ENCODE measurements at regions not wholly inside any gene's neighbourhood (a gene's known extent, or its start where the extent isn't known, plus 50 kb on each side); places are given as distances from the start of the nearest gene placed in this dataset.
"Not testable (repeated sequence)": the region's sequence is repeated elsewhere in the genome, so short reads cannot be mapped to it uniquely, and the experiment has no call there.

GRCh38 chr4:57342411-57342810 is 232.2 kb upstream of the IGFBP7 start:
- no peaks in the 10 kb centered on the region for H3K27me3 Mint-ChIP-seq
- H3K9me3 Mint-ChIP-seq, result no peaks in the 10 kb centered on the region
- H3K36me3 Mint-ChIP-seq (ENCODE audit: low read depth), result no peaks in the 10 kb centered on the region
- no peaks in the 10 kb centered on the region for H3K4me1 Mint-ChIP-seq (ENCODE audit: low read depth)
- no peak overlapping the region for H3K27ac Mint-ChIP-seq
- no peak overlapping the region for H3K4me3 Mint-ChIP-seq

GRCh38 chr4:57338861-57339260 is 228.7 kb upstream of the IGFBP7 start:
- not testable (repeated sequence) for H3K4me1 Mint-ChIP-seq (ENCODE audit: low read depth); H3K27me3 Mint-ChIP-seq; H3K4me3 Mint-ChIP-seq; H3K36me3 Mint-ChIP-seq (ENCODE audit: low read depth); H3K27ac Mint-ChIP-seq; H3K9me3 Mint-ChIP-seq

GRCh38 chr4:57333684-57334083 is 223.5 kb upstream of the IGFBP7 start:
- Mint-ChIP-seq H3K9me3 (no peaks in the 10 kb centered on the region), H3K27me3 (no peaks in the 10 kb centered on the region), H3K4me1 (ENCODE audit: low read depth) (no peaks in the 10 kb centered on the region), H3K36me3 (ENCODE audit: low read depth) (no peaks in the 10 kb centered on the region), H3K4me3 (no peak overlapping the region), H3K27ac (no peak overlapping the region)

GRCh38 chr4:57331959-57332358 is 221.8 kb upstream of the IGFBP7 start:
- no peak overlapping the region for H3K27ac Mint-ChIP-seq
- no peak overlapping the region for H3K4me3 Mint-ChIP-seq
- no peaks in the 10 kb centered on the region for H3K36me3 Mint-ChIP-seq (ENCODE audit: low read depth)
- H3K4me1 Mint-ChIP-seq (ENCODE audit: low read depth), result no peaks in the 10 kb centered on the region
- no peaks in the 10 kb centered on the region for H3K9me3 Mint-ChIP-seq
- no peaks in the 10 kb centered on the region for H3K27me3 Mint-ChIP-seq

GRCh38 chr4:57329279-57329678 is 219.1 kb upstream of the IGFBP7 start:
- no peak overlapping the region for H3K4me3 Mint-ChIP-seq
- H3K9me3 Mint-ChIP-seq, result no peaks in the 10 kb centered on the region
- no peaks in the 10 kb centered on the region for H3K36me3 Mint-ChIP-seq (ENCODE audit: low read depth)
- H3K27me3 Mint-ChIP-seq, result peaks cover 4% of the 10 kb centered on the region
- no peaks in the 10 kb centered on the region for H3K4me1 Mint-ChIP-seq (ENCODE audit: low read depth)
- H3K27ac Mint-ChIP-seq, result no peak overlapping the region

- no peaks in the 10 kb centered on the region for H3K36me3 Mint-ChIP-seq (ENCODE audit: low read depth)
- no peak overlapping the region for H3K27ac Mint-ChIP-seq
- no peaks in the 10 kb centered on the region for H3K9me3 Mint-ChIP-seq
Measured at GRCh38 chr4:57324673-57325307, 214.6 kb upstream of the IGFBP7 start.

GRCh38 chr4:57320849-57321248 is 210.7 kb upstream of the IGFBP7 start:
- no peak overlapping the region for H3K4me3 Mint-ChIP-seq
- H3K9me3 Mint-ChIP-seq, result no peaks in the 10 kb centered on the region
- no peaks in the 10 kb centered on the region for H3K4me1 Mint-ChIP-seq (ENCODE audit: low read depth)
- no peaks in the 10 kb centered on the region for H3K36me3 Mint-ChIP-seq (ENCODE audit: low read depth)
- peaks cover 2% of the 10 kb centered on the region for H3K27me3 Mint-ChIP-seq
- H3K27ac Mint-ChIP-seq, result no peak overlapping the region

More at GRCh38 chr4:57324673-57325307, 214.6 kb upstream of the IGFBP7 start:
- H3K4me1 Mint-ChIP-seq (ENCODE audit: low read depth), result no peaks in the 10 kb centered on the region
- peaks cover 4% of the 10 kb centered on the region for H3K27me3 Mint-ChIP-seq
- no peak overlapping the region for H3K4me3 Mint-ChIP-seq

- H3K27ac Mint-ChIP-seq, result no peak overlapping the region
- no peak overlapping the region for H3K4me3 Mint-ChIP-seq
- H3K9me3 Mint-ChIP-seq, result no peaks in the 10 kb centered on the region
- H3K27me3 Mint-ChIP-seq, result no peaks in the 10 kb centered on the region
- no peaks in the 10 kb centered on the region for H3K36me3 Mint-ChIP-seq (ENCODE audit: low read depth)
- no peaks in the 10 kb centered on the region for H3K4me1 Mint-ChIP-seq (ENCODE audit: low read depth)
Measured at GRCh38 chr4:57320217-57320616, 210.0 kb upstream of the IGFBP7 start.

GRCh38 chr4:57318703-57319102 is 208.5 kb upstream of the IGFBP7 start:
- Mint-ChIP-seq H3K27ac (no peak overlapping the region), H3K36me3 (ENCODE audit: low read depth) (no peaks in the 10 kb centered on the region), H3K9me3 (no peaks in the 10 kb centered on the region), H3K4me3 (no peak overlapping the region), H3K27me3 (no peaks in the 10 kb centered on the region), H3K4me1 (ENCODE audit: low read depth) (no peaks in the 10 kb centered on the region)

- H3K4me1 Mint-ChIP-seq (ENCODE audit: low read depth), result no peaks in the 10 kb centered on the region
- no peaks in the 10 kb centered on the region for H3K36me3 Mint-ChIP-seq (ENCODE audit: low read depth)
- H3K27ac Mint-ChIP-seq, result no peak overlapping the region
- H3K9me3 Mint-ChIP-seq, result no peaks in the 10 kb centered on the region
- H3K4me3 Mint-ChIP-seq, result no peak overlapping the region
- no peaks in the 10 kb centered on the region for H3K27me3 Mint-ChIP-seq
Measured at GRCh38 chr4:57314636-57315035, 204.5 kb upstream of the IGFBP7 start.

GRCh38 chr4:57312296-57312695 is 202.1 kb upstream of the IGFBP7 start:
- no peaks in the 10 kb centered on the region for H3K9me3 Mint-ChIP-seq
- H3K27me3 Mint-ChIP-seq, result no peaks in the 10 kb centered on the region
- H3K27ac Mint-ChIP-seq, result no peak overlapping the region
- H3K36me3 Mint-ChIP-seq (ENCODE audit: low read depth), result no peaks in the 10 kb centered on the region
- H3K4me3 Mint-ChIP-seq, result no peak overlapping the region
- no peaks in the 10 kb centered on the region for H3K4me1 Mint-ChIP-seq (ENCODE audit: low read depth)

- Mint-ChIP-seq H3K27ac (no peak overlapping the region), H3K4me1 (ENCODE audit: low read depth) (no peaks in the 10 kb centered on the region), H3K27me3 (no peaks in the 10 kb centered on the region), H3K4me3 (no peak overlapping the region), H3K36me3 (ENCODE audit: low read depth) (no peaks in the 10 kb centered on the region), H3K9me3 (no peaks in the 10 kb centered on the region)
Measured at GRCh38 chr4:57309658-57310057, 199.5 kb upstream of the IGFBP7 start.

GRCh38 chr4:57308301-57308700 is 198.1 kb upstream of the IGFBP7 start:
- H3K4me1 Mint-ChIP-seq (ENCODE audit: low read depth), result no peaks in the 10 kb centered on the region
- H3K27ac Mint-ChIP-seq, result no peak overlapping the region
- H3K4me3 Mint-ChIP-seq, result no peak overlapping the region
- H3K36me3 Mint-ChIP-seq (ENCODE audit: low read depth), result no peaks in the 10 kb centered on the region
- H3K9me3 Mint-ChIP-seq, result no peaks in the 10 kb centered on the region
- H3K27me3 Mint-ChIP-seq, result no peaks in the 10 kb centered on the region

GRCh38 chr4:57305836-57306235 is 195.7 kb upstream of the IGFBP7 start:
- Mint-ChIP-seq H3K9me3 (peaks cover 6% of the 10 kb centered on the region), H3K36me3 (ENCODE audit: low read depth) (no peaks in the 10 kb centered on the region), H3K4me3 (no peak overlapping the region), H3K27me3 (no peaks in the 10 kb centered on the region), H3K27ac (no peak overlapping the region), H3K4me1 (ENCODE audit: low read depth) (no peaks in the 10 kb centered on the region)

GRCh38 chr4:57303012-57303751 is 193.0 kb upstream of the IGFBP7 start:
- H3K36me3 Mint-ChIP-seq (ENCODE audit: low read depth), result no peaks in the 10 kb centered on the region
- no peaks in the 10 kb centered on the region for H3K4me1 Mint-ChIP-seq (ENCODE audit: low read depth)
- no peak overlapping the region for H3K4me3 Mint-ChIP-seq
- H3K27me3 Mint-ChIP-seq, result no peaks in the 10 kb centered on the region
- H3K27ac Mint-ChIP-seq, result no peak overlapping the region
- H3K9me3 Mint-ChIP-seq, result peaks cover 6% of the 10 kb centered on the region

- H3K36me3 Mint-ChIP-seq (ENCODE audit: low read depth); H3K9me3 Mint-ChIP-seq; H3K27ac Mint-ChIP-seq; H3K27me3 Mint-ChIP-seq; H3K4me1 Mint-ChIP-seq (ENCODE audit: low read depth); H3K4me3 Mint-ChIP-seq: not testable (repeated sequence)
Measured at GRCh38 chr4:57300300-57300699, 190.1 kb upstream of the IGFBP7 start.
